ENCODE measurements at regions not wholly inside any gene's neighbourhood (a gene's known extent, or its start where the extent isn't known, plus 50 kb on each side); places are given as distances from the start of the nearest gene placed in this dataset.

DNA sequence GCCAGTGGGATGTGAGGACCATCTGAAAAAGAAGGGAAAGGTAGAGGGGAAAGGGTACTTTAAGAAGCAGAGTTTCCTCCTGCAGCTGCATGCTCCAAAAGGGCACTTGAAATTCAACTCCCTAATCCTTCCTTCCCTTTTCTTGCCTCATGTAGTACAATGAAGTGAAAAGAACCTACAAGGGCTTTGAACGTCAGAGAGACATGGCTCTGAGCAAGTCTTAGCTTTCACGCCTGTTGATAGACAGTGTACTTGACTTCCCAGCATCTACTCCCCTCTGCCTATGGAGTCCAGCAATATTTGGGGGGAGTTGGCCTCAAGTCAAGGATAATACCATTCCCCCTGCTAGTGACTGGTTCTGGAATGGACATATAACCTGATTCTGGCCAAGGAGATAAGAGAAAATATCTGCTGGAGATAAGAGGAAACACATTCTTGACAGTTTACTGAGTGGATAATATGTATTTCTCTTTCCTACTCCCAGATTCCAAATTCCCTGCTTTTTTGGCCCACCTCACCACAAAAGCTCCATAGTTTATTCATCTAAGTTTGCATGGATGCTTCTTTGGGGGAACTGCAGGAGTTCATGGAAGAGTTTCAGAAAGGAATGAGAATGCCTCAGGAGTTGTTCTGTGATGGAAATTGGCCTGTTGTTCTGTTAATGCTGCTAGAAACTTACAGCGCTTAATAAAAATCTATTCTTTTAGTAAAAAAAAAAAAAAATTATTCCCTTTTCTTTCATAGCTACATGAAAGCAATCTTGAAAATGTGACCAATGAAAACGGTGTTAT, 193.0 kb upstream of the TPM1 start:
- TF ChIP-seq, protein P1, sequence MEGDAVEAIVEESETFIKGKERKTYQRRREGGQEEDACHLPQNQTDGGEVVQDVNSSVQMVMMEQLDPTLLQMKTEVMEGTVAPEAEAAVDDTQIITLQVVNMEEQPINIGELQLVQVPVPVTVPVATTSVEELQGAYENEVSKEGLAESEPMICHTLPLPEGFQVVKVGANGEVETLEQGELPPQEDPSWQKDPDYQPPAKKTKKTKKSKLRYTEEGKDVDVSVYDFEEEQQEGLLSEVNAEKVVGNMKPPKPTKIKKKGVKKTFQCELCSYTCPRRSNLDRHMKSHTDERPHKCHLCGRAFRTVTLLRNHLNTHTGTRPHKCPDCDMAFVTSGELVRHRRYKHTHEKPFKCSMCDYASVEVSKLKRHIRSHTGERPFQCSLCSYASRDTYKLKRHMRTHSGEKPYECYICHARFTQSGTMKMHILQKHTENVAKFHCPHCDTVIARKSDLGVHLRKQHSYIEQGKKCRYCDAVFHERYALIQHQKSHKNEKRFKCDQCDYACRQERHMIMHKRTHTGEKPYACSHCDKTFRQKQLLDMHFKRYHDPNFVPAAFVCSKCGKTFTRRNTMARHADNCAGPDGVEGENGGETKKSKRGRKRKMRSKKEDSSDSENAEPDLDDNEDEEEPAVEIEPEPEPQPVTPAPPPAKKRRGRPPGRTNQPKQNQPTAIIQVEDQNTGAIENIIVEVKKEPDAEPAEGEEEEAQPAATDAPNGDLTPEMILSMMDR (conservative IDR thresholded peaks at IDR 0.05; ENCODE audit: low read depth, low read length), result no peak
- no peak for TF ChIP-seq EZH2 (IDR thresholded peaks at IDR 0.05; ENCODE audit: borderline replicate concordance, low read depth, low read length, poor library complexity, severe bottlenecking)

All from A673 (cell line).